ENCODE measurements at regions not wholly inside any gene's neighbourhood (a gene's known extent, or its start where the extent isn't known, plus 50 kb on each side); places are given as distances from the start of the nearest gene placed in this dataset.

- no peak for DNase-seq
Observed at GRCh38 chr2:105525201-105525600, 126.3 kb upstream of the FHL2 start.

GRCh38 chr2:105522645-105523044 is 123.8 kb upstream of the FHL2 start:
- no peak for DNase-seq

- DNase-seq = no peak
Observed at GRCh38 chr2:105521616-105522015, 122.8 kb upstream of the FHL2 start.

- DNase-seq = no peak
Observed at GRCh38 chr2:105521176-105521575, 122.3 kb upstream of the FHL2 start.

GRCh38 chr2:105519516-105519915 is 120.7 kb upstream of the FHL2 start:
- DNase-seq = no peak

GRCh38 chr2:105518897-105519296 is 120.0 kb upstream of the FHL2 start:
- DNase-seq = peak; percentile 11

- DNase-seq = no peak
Observed at GRCh38 chr2:105517814-105518705, 119.2 kb upstream of the FHL2 start.

GRCh38 chr2:105515581-105516415 is 116.9 kb upstream of the FHL2 start:
- DNase-seq = no peak

GRCh38 chr2:105514576-105514975 is 115.7 kb upstream of the FHL2 start:
- DNase-seq = no peak

- DNase-seq = peak; percentile 10
Observed at GRCh38 chr2:105510761-105511528, 112.1 kb upstream of the FHL2 start.

- DNase-seq = no peak
Observed at GRCh38 chr2:105509269-105510086, 110.6 kb upstream of the FHL2 start.

GRCh38 chr2:105506860-105507259 is 108.0 kb upstream of the FHL2 start:
- DNase-seq = peak; percentile 15

- no peak for DNase-seq
Observed at GRCh38 chr2:105504459-105504858, 105.6 kb upstream of the FHL2 start.

- DNase-seq = peak; percentile 47
Observed at GRCh38 chr2:105502625-105503334, 103.9 kb upstream of the FHL2 start.

GRCh38 chr2:105498281-105498846 is 99.5 kb upstream of the FHL2 start:
- DNase-seq = no peak

GRCh38 chr2:105497094-105497493 is 98.2 kb upstream of the FHL2 start:
- peak; percentile 24 for DNase-seq

- no peak for DNase-seq
Observed at GRCh38 chr2:105496271-105496670, 97.4 kb upstream of the FHL2 start.

- DNase-seq = no peak
Observed at GRCh38 chr2:105494683-105495425, 96.0 kb upstream of the FHL2 start.

- DNase-seq = no peak
Observed at GRCh38 chr2:105490956-105491355, 92.1 kb upstream of the FHL2 start.

GRCh38 chr2:105490204-105490603 is 91.4 kb upstream of the FHL2 start:
- DNase-seq = no peak

All from fibroblast of skin of right biceps (primary cell).